ENCODE measurements at regions not wholly inside any gene's neighbourhood (a gene's known extent, or its start where the extent isn't known, plus 50 kb on each side); places are given as distances from the start of the nearest gene placed in this dataset.

GRCh38 chr10:78320506-78320905, 286.8 kb downstream of the RPS24 start:
- no peak for DNase-seq (ENCODE audit: low spot score)

DNA sequence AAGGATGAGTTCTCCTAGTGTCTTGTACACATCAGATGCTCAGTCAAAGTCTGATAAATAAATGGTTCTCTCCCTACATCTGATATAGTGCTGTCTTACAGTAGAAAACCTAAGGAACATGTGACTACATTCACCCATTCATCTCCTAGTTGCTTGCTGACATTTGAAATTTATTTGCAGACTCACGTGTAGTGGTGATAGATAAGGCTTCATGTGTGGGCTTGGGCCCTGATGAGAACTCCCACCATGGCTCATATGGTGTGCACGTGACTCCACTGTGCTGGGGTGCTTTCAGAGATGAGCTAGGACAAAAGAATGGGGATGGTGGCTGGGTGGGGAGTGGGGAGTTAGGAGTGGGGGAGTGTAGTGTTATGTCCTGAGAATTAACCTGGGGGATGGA, 287.3 kb downstream of the RPS24 start:
- no peak for DNase-seq (ENCODE audit: low spot score)

DNA sequence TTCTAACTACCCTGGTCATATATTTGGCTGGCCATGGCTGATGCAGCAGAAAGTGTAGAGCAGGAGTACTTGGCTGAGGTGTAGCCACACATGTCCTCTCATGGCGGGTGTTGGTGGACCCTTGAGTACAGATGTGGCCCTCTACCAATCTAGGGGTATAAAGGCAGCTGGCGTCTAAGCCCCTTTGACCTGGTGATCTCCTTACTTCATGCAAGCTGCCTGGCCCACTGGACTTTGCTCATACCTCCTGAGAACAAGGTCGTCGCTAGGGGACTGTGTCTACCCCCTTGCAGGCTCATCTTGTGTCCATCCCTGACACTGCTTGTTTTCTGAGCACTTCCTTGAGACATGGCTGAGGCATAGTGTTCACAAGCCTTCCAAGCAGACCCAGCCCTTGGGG, 287.8 kb downstream of the RPS24 start:
- no peak for DNase-seq (ENCODE audit: low spot score)

- no peak for DNase-seq (ENCODE audit: low spot score)
These were observed 292.7 kb downstream of the RPS24 start for GRCh38 chr10:78326372-78326771.

GRCh38 chr10:78327778-78328591, 294.3 kb downstream of the RPS24 start:
- no peak for DNase-seq (ENCODE audit: low spot score)

- DNase-seq (ENCODE audit: low spot score): no peak
These were observed 295.1 kb downstream of the RPS24 start for GRCh38 chr10:78328592-78329404.

DNA sequence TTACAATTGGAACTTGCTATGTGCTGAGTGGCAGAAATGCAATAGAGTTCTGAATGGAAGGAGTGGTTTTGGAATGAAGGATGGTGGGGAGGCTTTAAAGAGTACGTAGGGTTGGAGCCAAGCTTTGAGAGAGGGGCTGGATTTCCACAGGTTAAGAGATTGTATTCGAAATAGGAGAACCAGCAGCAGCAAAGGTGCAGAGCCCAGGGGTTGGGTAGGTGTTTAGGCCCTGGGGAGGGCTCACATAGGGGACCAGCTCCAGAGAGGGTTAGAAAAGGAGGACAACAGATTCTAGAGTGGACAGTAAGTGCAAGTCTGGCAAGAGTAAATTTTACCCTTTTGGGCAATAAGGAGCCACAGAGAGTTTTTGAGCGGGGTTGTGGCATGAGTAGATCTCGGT, 297.2 kb downstream of the RPS24 start:
- DNase-seq (ENCODE audit: low spot score): no peak

- DNase-seq (ENCODE audit: low spot score): no peak
These were observed 297.8 kb downstream of the RPS24 start for GRCh38 chr10:78331391-78331922.

GRCh38 chr10:78332012-78332411, 298.3 kb downstream of the RPS24 start:
- no peak for DNase-seq (ENCODE audit: low spot score)

GRCh38 chr10:78332657-78333056, 299.0 kb downstream of the RPS24 start:
- DNase-seq (ENCODE audit: low spot score): no peak

- DNase-seq (ENCODE audit: low spot score): no peak
These were observed 299.9 kb downstream of the RPS24 start for GRCh38 chr10:78333362-78334143.

- no peak for DNase-seq (ENCODE audit: low spot score)
These were observed 301.7 kb downstream of the RPS24 start for GRCh38 chr10:78335371-78335690.

- DNase-seq (ENCODE audit: low spot score): no peak
These were observed 302.2 kb downstream of the RPS24 start for GRCh38 chr10:78335691-78336401.

GRCh38 chr10:78336402-78336791, 302.7 kb downstream of the RPS24 start:
- no peak for DNase-seq (ENCODE audit: low spot score)

DNA sequence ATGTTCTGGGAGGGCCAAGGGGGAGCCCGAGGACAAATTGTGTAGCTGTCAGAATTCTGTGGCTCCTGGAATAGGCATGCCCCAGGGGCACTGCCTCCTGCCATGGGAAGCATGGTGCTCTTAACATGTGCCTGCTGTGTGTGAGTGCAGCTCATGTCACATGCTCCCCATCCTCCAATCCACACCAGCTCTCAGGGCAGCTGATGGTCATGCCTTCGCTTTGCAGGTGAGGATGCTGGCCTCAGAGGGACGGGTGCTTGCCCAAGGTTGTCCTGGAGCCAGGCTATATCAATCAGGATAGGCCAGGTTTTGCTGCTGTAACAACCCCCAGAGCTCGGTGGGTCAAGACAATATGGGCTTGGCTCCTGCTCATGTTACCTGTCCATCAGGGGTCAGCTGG, 303.4 kb downstream of the RPS24 start:
- no peak for DNase-seq (ENCODE audit: low spot score)

- DNase-seq (ENCODE audit: low spot score): no peak
These were observed 304.2 kb downstream of the RPS24 start for GRCh38 chr10:78337646-78338391.

- DNase-seq (ENCODE audit: low spot score): no peak
These were observed 305.1 kb downstream of the RPS24 start for GRCh38 chr10:78338717-78339116.

- no peak for DNase-seq (ENCODE audit: low spot score)
These were observed 305.6 kb downstream of the RPS24 start for GRCh38 chr10:78339251-78339650.

GRCh38 chr10:78341953-78342614, 308.4 kb downstream of the RPS24 start:
- DNase-seq (ENCODE audit: low spot score): no peak

- no peak for DNase-seq (ENCODE audit: low spot score)
These were observed 309.4 kb downstream of the RPS24 start for GRCh38 chr10:78342827-78343653.

Measured in HuH-7 (cell line).